ENCODE measurements at regions not wholly inside any gene's neighbourhood (a gene's known extent, or its start where the extent isn't known, plus 50 kb on each side); places are given as distances from the start of the nearest gene placed in this dataset.
A peak's percentile ranks its signal among the peaks of the same experiment; 100 is the strongest.

GRCh38 chr3:22939349-22939748 is 263.8 kb upstream of the UBE2E2 start:
- POLR2A ChIA-PET = no interaction called here
- Histone ChIP-seq H3K27ac (ENCODE audit: extremely low read depth, low read depth, low read length) (no peak overlapping the region), H3K4me3 (ENCODE audit: low read depth, low read length) (no peak overlapping the region), H3K4me1 (ENCODE audit: control insufficient read depth, insufficient read depth, low read length) (no peaks in the 10 kb centered on the region), H3K36me3 (ENCODE audit: control insufficient read depth in 2 of 2, insufficient read depth in 1 of 2, low read length in 2 of 2) (no peaks in the 10 kb centered on the region), H3K9me3 (ENCODE audit: control insufficient read depth, insufficient read depth, low read depth, low read length) (no peaks in the 10 kb centered on the region)
- CTCF ChIA-PET = no interaction called here
- TF ChIP-seq SCRT2 (tag by site-specific recombination; IDR thresholded peaks at IDR 0.05) = no peak
- peak; percentile 42; the same call in 1 of the 2 replicates for TF ChIP-seq BCL11A (tag by site-specific recombination; IDR thresholded peaks at IDR 0.05; ENCODE audit: low read depth)
- 0 out of 2 replicates have a peak, but pooled peaks have one; percentile 24 for TF ChIP-seq ZNF18 (tag by site-specific recombination; IDR thresholded peaks at IDR 0.05)

GRCh38 chr3:22940285-22940684 is 262.8 kb upstream of the UBE2E2 start:
- CTCF ChIA-PET = no interaction called here
- no peak overlapping the region for H3K4me3 ChIP-seq (ENCODE audit: low read depth, low read length)
- H3K9me3 ChIP-seq (ENCODE audit: control insufficient read depth, insufficient read depth, low read depth, low read length) = no peaks in the 10 kb centered on the region
- no peaks in the 10 kb centered on the region for H3K36me3 ChIP-seq (ENCODE audit: control insufficient read depth in 2 of 2, insufficient read depth in 1 of 2, low read length in 2 of 2)
- TF ChIP-seq, protein P1, sequence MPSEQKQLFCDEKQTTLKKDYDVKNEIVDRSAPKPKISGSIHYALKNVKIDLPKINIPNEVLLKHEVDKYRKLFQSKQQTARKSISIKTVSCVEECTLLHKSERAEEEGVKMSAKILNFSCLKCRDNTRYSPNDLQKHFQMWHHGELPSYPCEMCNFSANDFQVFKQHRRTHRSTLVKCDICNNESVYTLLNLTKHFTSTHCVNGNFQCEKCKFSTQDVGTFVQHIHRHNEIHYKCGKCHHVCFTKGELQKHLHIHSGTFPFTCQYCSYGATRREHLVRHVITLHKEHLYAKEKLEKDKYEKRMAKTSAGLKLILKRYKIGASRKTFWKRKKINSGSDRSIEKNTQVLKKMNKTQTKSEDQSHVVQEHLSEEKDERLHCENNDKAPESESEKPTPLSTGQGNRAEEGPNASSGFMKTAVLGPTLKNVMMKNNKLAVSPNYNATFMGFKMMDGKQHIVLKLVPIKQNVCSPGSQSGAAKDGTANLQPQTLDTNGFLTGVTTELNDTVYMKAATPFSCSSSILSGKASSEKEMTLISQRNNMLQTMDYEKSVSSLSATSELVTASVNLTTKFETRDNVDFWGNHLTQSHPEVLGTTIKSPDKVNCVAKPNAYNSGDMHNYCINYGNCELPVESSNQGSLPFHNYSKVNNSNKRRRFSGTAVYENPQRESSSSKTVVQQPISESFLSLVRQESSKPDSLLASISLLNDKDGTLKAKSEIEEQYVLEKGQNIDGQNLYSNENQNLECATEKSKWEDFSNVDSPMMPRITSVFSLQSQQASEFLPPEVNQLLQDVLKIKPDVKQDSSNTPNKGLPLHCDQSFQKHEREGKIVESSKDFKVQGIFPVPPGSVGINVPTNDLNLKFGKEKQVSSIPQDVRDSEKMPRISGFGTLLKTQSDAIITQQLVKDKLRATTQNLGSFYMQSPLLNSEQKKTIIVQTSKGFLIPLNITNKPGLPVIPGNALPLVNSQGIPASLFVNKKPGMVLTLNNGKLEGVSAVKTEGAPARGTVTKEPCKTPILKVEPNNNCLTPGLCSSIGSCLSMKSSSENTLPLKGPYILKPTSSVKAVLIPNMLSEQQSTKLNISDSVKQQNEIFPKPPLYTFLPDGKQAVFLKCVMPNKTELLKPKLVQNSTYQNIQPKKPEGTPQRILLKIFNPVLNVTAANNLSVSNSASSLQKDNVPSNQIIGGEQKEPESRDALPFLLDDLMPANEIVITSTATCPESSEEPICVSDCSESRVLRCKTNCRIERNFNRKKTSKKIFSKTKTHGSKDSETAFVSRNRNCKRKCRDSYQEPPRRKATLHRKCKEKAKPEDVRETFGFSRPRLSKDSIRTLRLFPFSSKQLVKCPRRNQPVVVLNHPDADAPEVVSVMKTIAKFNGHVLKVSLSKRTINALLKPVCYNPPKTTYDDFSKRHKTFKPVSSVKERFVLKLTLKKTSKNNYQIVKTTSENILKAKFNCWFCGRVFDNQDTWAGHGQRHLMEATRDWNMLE (tag by site-specific recombination; conservative IDR thresholded peaks at IDR 0.05; ENCODE audit: low read depth) = no peak
- TF ChIP-seq ZNF610 (tag by site-specific recombination; IDR thresholded peaks at IDR 0.05; ENCODE audit: borderline replicate concordance) (peak; percentile 97), ZNF354C (tag by site-specific recombination; IDR thresholded peaks at IDR 0.05; ENCODE audit: borderline replicate concordance, low read depth) (no peak), MZF1 (tag by site-specific recombination; IDR thresholded peaks at IDR 0.05; ENCODE audit: borderline replicate concordance) (no peak)
- POLR2A ChIA-PET = no interaction called here
- H3K27ac ChIP-seq (ENCODE audit: extremely low read depth, low read depth, low read length) = no peak overlapping the region
- H3K4me1 ChIP-seq (ENCODE audit: control insufficient read depth, insufficient read depth, low read length) = no peaks in the 10 kb centered on the region

GRCh38 chr3:22942981-22943380 is 260.1 kb upstream of the UBE2E2 start:
- CTCF ChIA-PET = interaction anchor here (0.5 to 1.0 kb wide), 2 partner anchors 21 to 240 kb away, joined by 3 read pairs; no protein-coding TSS in a partner anchor
- no peak for TF ChIP-seq ZNF449 (tag by site-specific recombination; IDR thresholded peaks at IDR 0.05)
- peak; percentile 89 for TF ChIP-seq GLIS1 (tag by site-specific recombination; IDR thresholded peaks at IDR 0.05)

GRCh38 chr3:22947851-22948250 is 255.3 kb upstream of the UBE2E2 start:
- POLR2A ChIA-PET = no interaction called here

More at GRCh38 chr3:22942981-22943380, 260.1 kb upstream of the UBE2E2 start:
- Histone ChIP-seq H3K36me3 (ENCODE audit: control insufficient read depth in 2 of 2, insufficient read depth in 1 of 2, low read length in 2 of 2) (no peaks in the 10 kb centered on the region), H3K27ac (ENCODE audit: extremely low read depth, low read depth, low read length) (no peak overlapping the region), H3K9me3 (ENCODE audit: control insufficient read depth, insufficient read depth, low read depth, low read length) (no peaks in the 10 kb centered on the region), H3K4me3 (ENCODE audit: low read depth, low read length) (no peak overlapping the region), H3K4me1 (ENCODE audit: control insufficient read depth, insufficient read depth, low read length) (no peaks in the 10 kb centered on the region)
- POLR2A ChIA-PET = no interaction called here

More at GRCh38 chr3:22947851-22948250, 255.3 kb upstream of the UBE2E2 start:
- no peak for TF ChIP-seq ZNF292 (tag by site-specific recombination; IDR thresholded peaks at IDR 0.05; ENCODE audit: borderline replicate concordance, low read depth)
- TF ChIP-seq ZNF423 (tag by site-specific recombination; IDR thresholded peaks at IDR 0.05) = no peak
- TF ChIP-seq ZNF670 (tag by site-specific recombination; IDR thresholded peaks at IDR 0.05; ENCODE audit: low read depth) = no peak
- no peak for TF ChIP-seq HIC1 (tag by site-specific recombination; IDR thresholded peaks at IDR 0.05)
- Histone ChIP-seq H3K4me1 (ENCODE audit: control insufficient read depth, insufficient read depth, low read length) (no peaks in the 10 kb centered on the region), H3K9me3 (ENCODE audit: control insufficient read depth, insufficient read depth, low read depth, low read length) (no peaks in the 10 kb centered on the region), H3K4me3 (ENCODE audit: low read depth, low read length) (no peak overlapping the region), H3K27ac (ENCODE audit: extremely low read depth, low read depth, low read length) (no peak overlapping the region), H3K36me3 (ENCODE audit: control insufficient read depth in 2 of 2, insufficient read depth in 1 of 2, low read length in 2 of 2) (no peaks in the 10 kb centered on the region)
- CTCF ChIA-PET = interaction anchor here (0.5 to 0.9 kb wide), 2 partner anchors 13 to 105 kb away, joined by 3 to 4 read pairs; no protein-coding TSS in a partner anchor

Measured in HEK293 (cell line).